ENCODE measurements at regions not wholly inside any gene's neighbourhood (a gene's known extent, or its start where the extent isn't known, plus 50 kb on each side); places are given as distances from the start of the nearest gene placed in this dataset.

GRCh38 chr5:33306758-33307157 lies 134.0 kb upstream of the TARS1 start:
- H3K36me3 ChIP-seq (replicated peaks; ENCODE audit: low read depth, low read length): peaks cover 3% of the 10 kb centered on the region
- H3K79me2 ChIP-seq (ENCODE audit: low read length): no peaks in the 10 kb centered on the region
- no peaks in the 10 kb centered on the region for H3K27me3 ChIP-seq (ENCODE audit: low read depth, low read length)
- H4K20me1 ChIP-seq (ENCODE audit: insufficient read depth, low read length): no peaks in the 10 kb centered on the region
- H3K9ac ChIP-seq (ENCODE audit: low read length): no peak overlapping the region
- H3K27ac ChIP-seq (ENCODE audit: low read length): no peak overlapping the region
- no peak overlapping the region for H3K4me3 ChIP-seq (ENCODE audit: low read length)
- TF ChIP-seq EZH2phosphoT487 (IDR thresholded peaks at IDR 0.05; ENCODE audit: low read depth) (no peak), CTCF (IDR thresholded peaks at IDR 0.05; ENCODE audit: low read depth, low read length) (no peak)
- no peak overlapping the region for H2AFZ ChIP-seq (ENCODE audit: low read depth, low read length)
- H3K9me3 ChIP-seq (ENCODE audit: insufficient read depth, low read length): no peaks in the 10 kb centered on the region
- no peak overlapping the region for H3K4me2 ChIP-seq (ENCODE audit: low read length)
- no peaks in the 10 kb centered on the region; the same call in 1 of the 2 replicates for H3K4me1 ChIP-seq (ENCODE audit: low read length)

GRCh38 chr5:33308586-33308985 lies 132.2 kb upstream of the TARS1 start:
- H3K9ac ChIP-seq (ENCODE audit: low read length): no peak overlapping the region
- TF ChIP-seq EZH2phosphoT487 (IDR thresholded peaks at IDR 0.05; ENCODE audit: low read depth): no peak
- TF ChIP-seq CTCF (IDR thresholded peaks at IDR 0.05; ENCODE audit: low read depth, low read length): no peak
- no peaks in the 10 kb centered on the region for H3K27me3 ChIP-seq (ENCODE audit: low read depth, low read length)
- H2AFZ ChIP-seq (ENCODE audit: low read depth, low read length): no peak overlapping the region
- H3K4me3 ChIP-seq (ENCODE audit: low read length): no peak overlapping the region
- H3K27ac ChIP-seq (ENCODE audit: low read length): no peak overlapping the region
- no peaks in the 10 kb centered on the region for H3K9me3 ChIP-seq (ENCODE audit: insufficient read depth, low read length)
- H3K36me3 ChIP-seq (replicated peaks; ENCODE audit: low read depth, low read length): no peaks in the 10 kb centered on the region
- H3K79me2 ChIP-seq (ENCODE audit: low read length): no peaks in the 10 kb centered on the region
- no peaks in the 10 kb centered on the region for H4K20me1 ChIP-seq (ENCODE audit: insufficient read depth, low read length)
- H3K4me2 ChIP-seq (ENCODE audit: low read length): no peak overlapping the region
- no peaks in the 10 kb centered on the region; the same call in 1 of the 2 replicates for H3K4me1 ChIP-seq (ENCODE audit: low read length)

GRCh38 chr5:33309068-33309467 lies 131.7 kb upstream of the TARS1 start:
- no peaks in the 10 kb centered on the region for H4K20me1 ChIP-seq (ENCODE audit: insufficient read depth, low read length)
- H3K9me3 ChIP-seq (ENCODE audit: insufficient read depth, low read length): no peaks in the 10 kb centered on the region
- no peak overlapping the region for H3K4me3 ChIP-seq (ENCODE audit: low read length)
- H3K9ac ChIP-seq (ENCODE audit: low read length): no peak overlapping the region
- no peaks in the 10 kb centered on the region for H3K36me3 ChIP-seq (replicated peaks; ENCODE audit: low read depth, low read length)
- no peaks in the 10 kb centered on the region for H3K79me2 ChIP-seq (ENCODE audit: low read length)
- H3K27ac ChIP-seq (ENCODE audit: low read length): no peak overlapping the region
- no peak overlapping the region for H2AFZ ChIP-seq (ENCODE audit: low read depth, low read length)
- TF ChIP-seq EZH2phosphoT487 (IDR thresholded peaks at IDR 0.05; ENCODE audit: low read depth): no peak
- TF ChIP-seq CTCF (IDR thresholded peaks at IDR 0.05; ENCODE audit: low read depth, low read length): no peak
- H3K4me2 ChIP-seq (ENCODE audit: low read length): no peak overlapping the region
- no peaks in the 10 kb centered on the region for H3K27me3 ChIP-seq (ENCODE audit: low read depth, low read length)
- H3K4me1 ChIP-seq (ENCODE audit: low read length): no peaks in the 10 kb centered on the region; the same call in 1 of the 2 replicates

GRCh38 chr5:33309536-33310345 lies 131.0 kb upstream of the TARS1 start:
- H3K4me1 ChIP-seq (ENCODE audit: low read length): no peaks in the 10 kb centered on the region; the same call in 1 of the 2 replicates
- H3K4me3 ChIP-seq (ENCODE audit: low read length): no peak overlapping the region
- H3K9ac ChIP-seq (ENCODE audit: low read length): no peak overlapping the region
- no peak for TF ChIP-seq EZH2phosphoT487 (IDR thresholded peaks at IDR 0.05; ENCODE audit: low read depth)
- TF ChIP-seq CTCF (IDR thresholded peaks at IDR 0.05; ENCODE audit: low read depth, low read length): no peak
- H3K79me2 ChIP-seq (ENCODE audit: low read length): no peaks in the 10 kb centered on the region
- no peaks in the 10 kb centered on the region for H3K9me3 ChIP-seq (ENCODE audit: insufficient read depth, low read length)
- no peaks in the 10 kb centered on the region for H3K36me3 ChIP-seq (replicated peaks; ENCODE audit: low read depth, low read length)
- no peaks in the 10 kb centered on the region for H4K20me1 ChIP-seq (ENCODE audit: insufficient read depth, low read length)
- H3K27me3 ChIP-seq (ENCODE audit: low read depth, low read length): no peaks in the 10 kb centered on the region
- no peak overlapping the region for H3K4me2 ChIP-seq (ENCODE audit: low read length)
- H2AFZ ChIP-seq (ENCODE audit: low read depth, low read length): no peak overlapping the region
- no peak overlapping the region for H3K27ac ChIP-seq (ENCODE audit: low read length)
